Hepatocyte (in vitro differentiated cells): ENCODE measurements at regions not wholly inside any gene's neighbourhood (a gene's known extent, or its start where the extent isn't known, plus 50 kb on each side); places are given as distances from the start of the nearest gene placed in this dataset.

Experiments used
- DNase-seq: peaks from one replicate; pipeline ENCODE4 v3.0.0-alpha.2; 2016; ENCODE audit warnings: low spot score
- H2AFZ ChIP-seq: fragments of 200-600 bp; sonication (generic); 2 replicates; pipeline ENCODE4 v1.6.0; 2016; ENCODE audit warnings: antibody characterized with exemption, mild to moderate bottlenecking
- H3K27ac ChIP-seq: fragments of 200-600 bp; sonication (generic); 2 replicates; pipeline ENCODE4 v1.5.1; 2016; ENCODE audit warnings: mild to moderate bottlenecking
- H3K27me3 ChIP-seq: fragments of 200-600 bp; sonication (generic); 2 replicates; pipeline ENCODE4 v1.6.1; 2016
- H3K36me3 ChIP-seq: fragments of 200-600 bp; sonication (generic); replicated peaks from 2 replicates; pipeline ENCODE4 v1.5.1; 2016; ENCODE audit warnings: low read depth; ENCODE audit not compliant: insufficient read depth
- H3K4me1 ChIP-seq: fragments of 200-600 bp; sonication (generic); 2 replicates; pipeline ENCODE4 v1.5.1; 2016; ENCODE audit warnings: mild to moderate bottlenecking, moderate library complexity; ENCODE audit not compliant: insufficient read depth
- H3K4me2 ChIP-seq: fragments of 200-600 bp; sonication (generic); 2 replicates; pipeline ENCODE4 v1.6.0; 2016
- H3K4me3 ChIP-seq: fragments of 200-600 bp; sonication (generic); 2 replicates; pipeline ENCODE4 v1.5.1; 2016; ENCODE audit warnings: mild to moderate bottlenecking
- H3K79me2 ChIP-seq: fragments of 200-600 bp; sonication (generic); 2 replicates; pipeline ENCODE4 v1.6.0; 2017; ENCODE audit warnings: mild to moderate bottlenecking
- H3K9me2 ChIP-seq: fragments of 200-600 bp; sonication (generic); replicated peaks from 2 replicates; pipeline ENCODE4 v1.6.0; 2017; ENCODE audit warnings: mild to moderate bottlenecking; ENCODE audit not compliant: insufficient read depth
- H3K9me3 ChIP-seq: fragments of 200-600 bp; sonication (generic); 2 replicates; pipeline ENCODE4 v1.5.1; 2016; ENCODE audit warnings: low read depth, mild to moderate bottlenecking
- H4K20me1 ChIP-seq: fragments of 200-600 bp; sonication (generic); 2 replicates; pipeline ENCODE4 v1.6.0; 2016; ENCODE audit warnings: mild to moderate bottlenecking; ENCODE audit not compliant: insufficient read depth, poor library complexity, severe bottlenecking
- CTCF ChIP-seq: fragments of 200-600 bp; sonication (generic); IDR thresholded peaks from 2 replicates; pipeline ENCODE4 v1.5.1; 2016; ENCODE audit warnings: antibody characterized with exemption, mild to moderate bottlenecking; ENCODE audit not compliant: poor library complexity
- EZH2 ChIP-seq: fragments of 200-600 bp; sonication (generic); IDR thresholded peaks from 2 replicates; pipeline ENCODE4 v1.6.1; 2016; ENCODE audit warnings: antibody characterized with exemption, mild to moderate bottlenecking, borderline replicate concordance
- EZH2phosphoT487 ChIP-seq: fragments of 200-600 bp; sonication (generic); IDR thresholded peaks from one replicate; pipeline ENCODE4 v1.6.1; 2018; ENCODE audit warnings: antibody characterized with exemption, mild to moderate bottlenecking, low read depth, moderate library complexity; ENCODE audit not compliant: unreplicated experiment, severe bottlenecking
- WGBS: methylation state at CpG from one replicate; pipeline ENCODE4 v1.1.6; 2016; ENCODE audit warnings: low lambda C conversion rate; ENCODE audit errors: missing lambda C conversion rate; 5-methylcytosine and 5-hydroxymethylcytosine counted together

DNA sequence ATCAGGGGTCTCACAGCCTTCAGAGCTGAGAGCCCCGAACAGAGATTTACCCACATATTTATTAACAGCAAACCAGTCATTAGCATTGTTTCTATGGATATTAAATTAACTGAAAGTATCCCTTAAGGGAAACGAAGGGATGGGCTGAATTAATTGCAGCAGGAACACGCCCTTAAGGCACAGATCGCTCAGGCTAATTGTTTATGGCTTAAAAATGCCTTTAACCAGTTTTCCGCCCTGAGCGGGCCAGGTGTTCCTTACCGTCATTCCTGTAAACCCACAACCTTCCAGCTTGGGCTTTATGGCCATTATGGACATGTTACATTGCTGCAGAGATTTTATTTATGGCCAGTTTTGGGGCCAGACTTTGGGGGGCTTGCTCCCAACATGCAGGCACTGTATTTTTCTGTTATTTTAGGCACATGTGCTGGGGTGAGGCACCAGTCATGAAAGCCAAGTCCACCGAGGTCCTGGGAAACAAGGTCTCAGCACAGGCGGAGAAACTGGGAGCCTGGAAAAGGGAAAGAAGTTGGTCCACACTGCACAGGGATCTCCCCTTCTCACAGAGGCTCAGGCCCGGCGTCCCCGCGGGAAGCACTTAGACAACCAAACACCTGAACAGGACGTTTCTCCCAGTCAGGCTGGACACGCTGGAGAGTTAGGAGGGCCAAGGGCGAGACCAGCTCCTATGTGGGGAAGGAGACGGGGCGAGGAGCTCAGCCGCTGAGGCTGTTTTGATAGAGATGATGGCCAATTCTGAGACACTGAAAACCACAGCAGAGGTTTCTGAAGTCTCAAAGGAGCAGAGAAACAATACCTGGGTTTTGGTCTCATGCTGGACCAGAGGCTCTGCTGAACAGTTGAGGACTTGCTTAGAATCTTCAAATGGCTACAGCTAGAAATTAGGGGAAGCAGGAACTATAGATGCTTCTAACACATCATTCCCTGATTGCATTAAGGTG is 86.7 kb downstream of the TMEM18 start:
- no peaks in the 10 kb centered on the region for H4K20me1 ChIP-seq
- H3K79me2 ChIP-seq, result no peaks in the 10 kb centered on the region
- H3K9me3 ChIP-seq, result no peaks in the 10 kb centered on the region
- no peak overlapping the region for H3K27ac ChIP-seq
- no peak overlapping the region for H2AFZ ChIP-seq
- no peak overlapping the region for H3K4me2 ChIP-seq
- no peak overlapping the region for H3K4me3 ChIP-seq
- H3K36me3 ChIP-seq, result no peaks in the 10 kb centered on the region
- no peaks in the 10 kb centered on the region for H3K9me2 ChIP-seq
- H3K4me1 ChIP-seq, result peaks cover 7% of the 10 kb centered on the region
- 82% methylated on average over 18 of the region's 19 CpGs for WGBS
- TF ChIP-seq CTCF (no peak), EZH2 (no peak), EZH2phosphoT487 (no peak)
- H3K27me3 ChIP-seq, result no peaks in the 10 kb centered on the region
- DNase-seq, result no peak

GRCh38 chr2:589281-590130 is 87.7 kb downstream of the TMEM18 start:
- Histone ChIP-seq H3K4me2 (no peak overlapping the region), H3K27ac (no peak overlapping the region), H3K27me3 (no peaks in the 10 kb centered on the region), H3K9me3 (no peaks in the 10 kb centered on the region), H3K4me1 (peaks cover 7% of the 10 kb centered on the region), H2AFZ (no peak overlapping the region), H3K9me2 (no peaks in the 10 kb centered on the region), H3K36me3 (no peaks in the 10 kb centered on the region), H3K79me2 (no peaks in the 10 kb centered on the region), H3K4me3 (no peak overlapping the region), H4K20me1 (no peaks in the 10 kb centered on the region)
- no peak for DNase-seq
- TF ChIP-seq EZH2phosphoT487 (no peak), CTCF (no peak), EZH2 (no peak)
- 85% methylated on average over 10 of the region's 10 CpGs for WGBS

DNA sequence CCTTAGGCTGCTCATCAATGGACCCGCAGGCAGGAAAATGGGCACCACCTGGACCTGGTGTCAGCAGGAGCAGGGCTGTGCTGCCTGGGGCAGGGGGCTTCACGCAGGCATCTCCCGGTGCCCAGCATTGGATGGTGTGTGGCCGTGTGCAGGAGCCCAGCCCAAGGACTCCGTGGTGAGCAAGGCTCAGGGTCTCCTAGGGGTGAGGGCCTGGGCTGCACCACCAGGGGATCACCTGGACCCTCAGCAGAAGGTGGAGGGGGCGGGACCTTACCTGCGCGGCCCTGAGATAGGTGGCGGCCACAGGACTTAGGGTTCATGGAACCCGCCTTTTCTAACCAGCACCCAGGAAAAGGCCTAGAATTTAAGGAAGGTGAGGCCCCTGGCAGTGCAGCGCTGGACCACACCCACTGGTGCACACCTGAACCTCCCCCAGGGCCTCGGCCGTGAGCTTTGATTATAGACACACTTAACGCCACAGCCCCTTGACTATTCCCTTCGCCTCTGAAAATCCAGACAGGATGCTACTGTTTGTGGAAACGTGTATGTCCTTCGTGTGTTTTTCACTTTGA is 89.0 kb downstream of the TMEM18 start:
- Histone ChIP-seq H3K36me3 (no peaks in the 10 kb centered on the region), H3K27me3 (no peaks in the 10 kb centered on the region), H3K4me1 (peaks cover 7% of the 10 kb centered on the region), H4K20me1 (no peaks in the 10 kb centered on the region), H3K9me3 (no peaks in the 10 kb centered on the region), H3K4me3 (no peak overlapping the region), H3K4me2 (no peak overlapping the region), H3K79me2 (no peaks in the 10 kb centered on the region), H2AFZ (no peak overlapping the region), H3K27ac (no peak overlapping the region), H3K9me2 (no peaks in the 10 kb centered on the region)
- no peak for TF ChIP-seq EZH2
- no peak for TF ChIP-seq EZH2phosphoT487
- TF ChIP-seq CTCF, result no peak
- DNase-seq, result no peak
- WGBS, result 96% methylated on average over 17 of the region's 17 CpGs
